HL-60 (cell line): ENCODE measurements at regions not wholly inside any gene's neighbourhood (a gene's known extent, or its start where the extent isn't known, plus 50 kb on each side); places are given as distances from the start of the nearest gene placed in this dataset.
A peak's percentile ranks its signal among the peaks of the same experiment; 100 is the strongest.

Experiments used
- DNase-seq, 2 experiments: peaks; one replicate each; pipeline ENCODE4 v3.0.0-alpha.2; 2010 to 2020; ENCODE audit warnings: low read depth in 1 of 2, low spot score in 1 of 2
- H3K27ac ChIP-seq: fragments of 250-450 bp; sonication (Bioruptor Pico); replicated peaks from 2 replicates; pipeline ENCODE4 v1.5.1; 2020; ENCODE audit warnings: mild to moderate bottlenecking, moderate library complexity
- H3K27me3 ChIP-seq: fragments of 250-450 bp; sonication (Bioruptor Pico); 2 replicates; pipeline ENCODE4 v1.5.1; 2021; ENCODE audit warnings: mild to moderate bottlenecking, moderate library complexity; ENCODE audit not compliant: insufficient read depth, poor library complexity, severe bottlenecking
- H3K4me3 ChIP-seq: replicated peaks from 2 replicates; pipeline ENCODE4 v1.5.1; 2011; ENCODE audit warnings: mild to moderate bottlenecking, control low read depth, low read length; ENCODE audit not compliant: insufficient read depth
- CTCF ChIP-seq: IDR thresholded peaks from one replicate; pipeline ENCODE4 v1.5.1; 2011; ENCODE audit warnings: low read length, control low read depth, inconsistent platforms; ENCODE audit not compliant: insufficient read depth
- GABPA ChIP-seq: IDR thresholded peaks from 2 replicates; pipeline ENCODE4 v1.6.1; 2012; ENCODE audit warnings: low read depth
- POLR2AphosphoS5 ChIP-seq: IDR thresholded peaks from 2 replicates; pipeline ENCODE4 v1.6.1; 2012; ENCODE audit warnings: low read depth
- REST ChIP-seq: IDR thresholded peaks from 2 replicates; pipeline ENCODE4 v1.6.1; 2012; ENCODE audit warnings: low read depth; ENCODE audit not compliant: insufficient replicate concordance
- SPI1 ChIP-seq: IDR thresholded peaks from 2 replicates; pipeline ENCODE4 v1.6.1; 2012; ENCODE audit warnings: low read depth, mild to moderate bottlenecking, borderline replicate concordance

GRCh38 chr4:153045111-153045982 lies 109.2 kb downstream of the FHDC1 start:
- Histone ChIP-seq H3K4me3 (no peak overlapping the region), H3K27me3 (no peaks in the 10 kb centered on the region), H3K27ac (peak overlapping the region; percentile 26; the same call in 1 of the 2 replicates)
- DNase-seq: peak; percentile 28 to 71
- TF ChIP-seq GABPA (no peak), CTCF (no peak), POLR2AphosphoS5 (peak; percentile 41; the same call in 1 of the 2 replicates), SPI1 (peak; percentile 96), REST (no peak)

GRCh38 chr4:153058671-153059060 lies 122.5 kb downstream of the FHDC1 start:
- TF ChIP-seq CTCF (no peak), SPI1 (no peak), GABPA (no peak), REST (no peak), POLR2AphosphoS5 (no peak)
- Histone ChIP-seq H3K4me3 (no peak overlapping the region), H3K27me3 (no peaks in the 10 kb centered on the region), H3K27ac (no peak overlapping the region)
- DNase-seq: no peak

DNA sequence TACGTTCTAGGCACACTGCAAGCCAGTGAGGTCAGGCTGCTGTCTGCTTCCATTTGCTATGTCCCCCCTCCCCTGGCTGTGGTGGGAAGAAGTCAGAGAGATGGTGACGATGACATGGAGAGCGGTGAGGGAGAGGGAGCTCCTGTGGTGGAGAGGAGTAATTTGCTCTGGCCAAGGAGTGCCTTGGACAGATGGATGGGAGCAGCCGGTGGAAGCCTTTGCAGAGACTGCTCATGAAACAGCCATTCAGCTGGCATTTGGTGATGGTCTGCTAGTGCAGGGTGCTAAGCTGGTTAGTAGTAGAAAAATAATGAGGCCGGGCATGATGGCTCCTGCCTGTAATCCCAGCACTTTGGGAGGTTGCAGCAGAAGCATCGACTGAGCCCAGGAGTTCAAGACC lies 124.1 kb downstream of the FHDC1 start:
- H3K4me3 ChIP-seq: no peak overlapping the region
- no peak for DNase-seq
- no peak overlapping the region for H3K27ac ChIP-seq
- H3K27me3 ChIP-seq: no peaks in the 10 kb centered on the region
- TF ChIP-seq GABPA: no peak
- no peak for TF ChIP-seq CTCF
- TF ChIP-seq REST: no peak
- no peak for TF ChIP-seq SPI1
- TF ChIP-seq POLR2AphosphoS5: no peak
